OCI-LY3 (cell line): ENCODE measurements at regions not wholly inside any gene's neighbourhood (a gene's known extent, or its start where the extent isn't known, plus 50 kb on each side); places are given as distances from the start of the nearest gene placed in this dataset.

Source experiments
- H2AFZ ChIP-seq: fragments of 200-600, 300-600 bp; shearing (Covaris generic); 2 replicates; pipeline ENCODE4 v1.6.0; 2014; ENCODE audit warnings: antibody characterized with exemption, low read depth, low read length
- H3K27ac ChIP-seq: fragments of 200-600, 300-600 bp; sonication (generic); 2 replicates; pipeline ENCODE4 v1.5.1; 2014; ENCODE audit warnings: mild to moderate bottlenecking, low read length, moderate library complexity, mixed read lengths
- H3K27me3 ChIP-seq: fragments of 200-600, 300-600 bp; sonication (generic); 2 replicates; pipeline ENCODE4 v1.6.1; 2014; ENCODE audit warnings: low read depth, low read length, mixed read lengths
- H3K36me3 ChIP-seq: fragments of 200-600, 300-600 bp; sonication (generic); replicated peaks from 2 replicates; pipeline ENCODE3; 2014; ENCODE audit warnings: low read depth, low read length, mixed read lengths
- H3K4me1 ChIP-seq: fragments of 300-600, 200-600 bp; sonication (generic); 2 replicates; pipeline ENCODE4 v1.6.1; 2014; ENCODE audit warnings: low read length, mixed read lengths
- H3K4me2 ChIP-seq: fragments of 200-600, 300-600 bp; sonication (generic); 2 replicates; pipeline ENCODE4 v1.6.1; 2014; ENCODE audit warnings: low read length, mixed read lengths
- H3K4me3 ChIP-seq: fragments of 300-600, 200-600 bp; sonication (generic); 2 replicates; pipeline ENCODE4 v1.5.1; 2014; ENCODE audit warnings: antibody characterized with exemption, mild to moderate bottlenecking, low read length, moderate library complexity
- H3K79me2 ChIP-seq: fragments of 300-600, 200-600 bp; shearing (Covaris generic); 2 replicates; pipeline ENCODE4 v1.6.1; 2014; ENCODE audit warnings: mild to moderate bottlenecking, low read length, mixed read lengths
- H3K9ac ChIP-seq: fragments of 300-600, 200-600 bp; shearing (Covaris generic); 2 replicates; pipeline ENCODE4 v1.6.0; 2014; ENCODE audit warnings: mild to moderate bottlenecking, low read length, moderate library complexity
- H3K9me3 ChIP-seq: fragments of 200-600, 300-600 bp; shearing (Covaris generic); 2 replicates; pipeline ENCODE4 v1.6.1; 2014; ENCODE audit warnings: low read length, mixed read lengths; ENCODE audit not compliant: insufficient read depth
- H4K20me1 ChIP-seq: fragments of 200-600, 300-600 bp; sonication (generic); 2 replicates; pipeline ENCODE4 v1.6.1; 2016; ENCODE audit warnings: low read length, mixed read lengths; ENCODE audit not compliant: insufficient read depth
- CTCF ChIP-seq: fragments of 200-600, 300-600 bp; sonication (generic); IDR thresholded peaks from 2 replicates; pipeline ENCODE4 v1.5.1; 2014; ENCODE audit warnings: antibody characterized with exemption, low read length, low read depth
- EZH2phosphoT487 ChIP-seq: fragments of 200-600 bp; shearing (Covaris generic); IDR thresholded peaks from 2 replicates; pipeline ENCODE4 v1.6.1; 2018; ENCODE audit warnings: antibody characterized with exemption, mixed run types, low read depth

- Histone ChIP-seq H3K79me2 (no peaks in the 10 kb centered on the region), H4K20me1 (no peaks in the 10 kb centered on the region), H3K27ac (no peak overlapping the region), H3K9me3 (no peaks in the 10 kb centered on the region), H3K27me3 (no peaks in the 10 kb centered on the region), H3K9ac (no peak overlapping the region), H3K4me3 (no peak overlapping the region), H2AFZ (no peak overlapping the region), H3K36me3 (no peaks in the 10 kb centered on the region), H3K4me1 (peaks cover 7% of the 10 kb centered on the region; the same call in 1 of the 2 replicates), H3K4me2 (no peak overlapping the region)
- no peak for TF ChIP-seq EZH2phosphoT487
- no peak for TF ChIP-seq CTCF
Measured at GRCh38 chr4:31678356-31678755, 958.2 kb downstream of the PCDH7 start.

- Histone ChIP-seq H3K9me3 (no peaks in the 10 kb centered on the region), H3K27ac (no peak overlapping the region), H3K79me2 (no peaks in the 10 kb centered on the region), H3K4me1 (peaks cover 7% of the 10 kb centered on the region; the same call in 1 of the 2 replicates), H3K36me3 (no peaks in the 10 kb centered on the region), H2AFZ (no peak overlapping the region), H4K20me1 (no peaks in the 10 kb centered on the region), H3K27me3 (no peaks in the 10 kb centered on the region), H3K4me3 (no peak overlapping the region), H3K9ac (no peak overlapping the region), H3K4me2 (no peak overlapping the region)
- no peak for TF ChIP-seq CTCF
- TF ChIP-seq EZH2phosphoT487: no peak
Measured at GRCh38 chr4:31682796-31683195, 962.6 kb downstream of the PCDH7 start.

DNA sequence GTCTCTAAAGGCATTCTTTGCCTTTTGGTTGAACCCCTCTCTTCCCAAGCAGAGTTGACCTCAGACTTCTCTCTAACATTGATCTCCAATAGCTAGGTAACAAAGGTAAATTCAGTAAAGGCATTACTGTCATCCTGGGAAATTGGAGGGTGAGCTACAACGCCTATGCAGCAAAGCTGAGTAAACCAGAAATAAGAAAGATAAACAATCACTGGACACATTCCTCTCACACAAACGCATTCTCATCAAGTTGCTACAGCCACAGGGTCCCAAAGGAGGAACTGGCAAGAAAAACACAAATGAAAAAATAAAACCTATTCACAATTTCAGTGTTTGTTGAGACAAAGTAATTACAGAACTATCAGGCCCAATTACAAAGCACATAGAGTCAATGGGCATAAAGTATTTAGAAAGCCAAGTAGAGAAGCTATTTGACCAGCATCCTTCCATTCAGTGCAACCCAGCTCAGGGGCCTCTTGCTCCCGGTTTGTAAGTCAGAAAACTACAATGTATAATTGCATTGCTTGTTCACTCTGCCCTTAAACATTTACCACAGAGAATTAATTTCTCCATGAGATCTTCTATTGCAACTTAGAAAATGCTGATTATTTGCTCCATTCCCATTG, 967.7 kb downstream of the PCDH7 start:
- no peak overlapping the region for H3K4me2 ChIP-seq
- no peaks in the 10 kb centered on the region for H3K9me3 ChIP-seq
- no peaks in the 10 kb centered on the region for H3K27me3 ChIP-seq
- no peaks in the 10 kb centered on the region for H3K36me3 ChIP-seq
- no peak overlapping the region for H3K27ac ChIP-seq
- no peak overlapping the region for H2AFZ ChIP-seq
- TF ChIP-seq CTCF (no peak), EZH2phosphoT487 (no peak)
- H3K9ac ChIP-seq: no peak overlapping the region
- no peaks in the 10 kb centered on the region for H4K20me1 ChIP-seq
- no peaks in the 10 kb centered on the region for H3K4me1 ChIP-seq
- H3K79me2 ChIP-seq: no peaks in the 10 kb centered on the region
- no peak overlapping the region for H3K4me3 ChIP-seq

DNA sequence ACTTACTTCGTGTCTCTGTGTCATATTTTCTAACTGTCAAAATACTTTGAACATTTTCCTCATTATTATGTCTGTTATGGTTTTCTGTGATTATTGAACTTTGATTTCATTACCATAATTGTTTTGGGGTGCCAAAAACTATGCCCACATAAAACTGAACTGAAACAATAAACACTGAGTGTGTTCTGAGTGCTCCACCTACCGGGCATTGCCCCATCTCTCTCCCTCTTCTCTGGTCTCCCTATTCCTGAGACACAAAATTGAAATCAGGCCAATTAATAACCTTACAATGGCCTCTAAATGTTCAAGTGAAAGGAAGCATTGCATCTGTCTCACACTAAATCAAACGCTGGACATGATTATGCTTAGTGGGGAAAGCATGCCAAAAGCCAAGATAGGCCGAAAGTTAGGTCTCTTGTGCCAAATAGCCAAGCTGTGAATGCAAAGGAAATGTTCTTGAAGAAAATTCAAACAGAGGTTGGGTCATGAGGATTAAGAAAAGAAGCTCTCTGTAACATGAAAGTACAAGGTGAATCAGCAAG, 972.3 kb downstream of the PCDH7 start:
- H2AFZ ChIP-seq: no peak overlapping the region; the same call in none of the 2 replicates
- H3K9ac ChIP-seq: no peak overlapping the region
- no peaks in the 10 kb centered on the region for H3K36me3 ChIP-seq
- no peaks in the 10 kb centered on the region for H3K79me2 ChIP-seq
- H3K4me1 ChIP-seq: no peaks in the 10 kb centered on the region
- 0 out of 2 replicates have a peak overlapping the region, but pooled peaks have one; percentile 26 for H3K4me2 ChIP-seq
- no peak overlapping the region for H3K27ac ChIP-seq
- no peaks in the 10 kb centered on the region for H3K9me3 ChIP-seq
- TF ChIP-seq EZH2phosphoT487 (no peak), CTCF (peak; percentile 74)
- no peaks in the 10 kb centered on the region for H3K27me3 ChIP-seq
- no peak overlapping the region for H3K4me3 ChIP-seq
- no peaks in the 10 kb centered on the region for H4K20me1 ChIP-seq
